ENCODE measurements at regions not wholly inside any gene's neighbourhood (a gene's known extent, or its start where the extent isn't known, plus 50 kb on each side); places are given as distances from the start of the nearest gene placed in this dataset.

DNA sequence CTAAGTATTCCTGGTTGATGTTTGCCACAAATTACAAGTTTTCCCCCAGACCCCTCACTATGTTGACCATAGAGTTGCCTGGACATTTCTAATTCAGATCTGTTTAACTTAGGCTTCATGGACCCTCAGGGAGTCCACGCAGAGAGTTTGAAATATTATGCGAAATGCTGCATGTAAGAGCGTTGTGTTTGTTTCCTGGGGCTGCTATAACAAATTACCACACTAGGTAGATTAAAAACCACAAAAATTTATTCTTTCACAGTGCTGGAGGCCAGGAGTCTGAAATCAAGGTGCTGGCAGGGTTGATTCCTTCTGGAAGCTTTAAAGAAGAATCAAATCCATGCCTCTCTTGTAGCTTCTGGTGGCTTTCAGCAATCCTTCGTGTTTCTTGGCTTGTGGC is 177.9 kb upstream of the KITLG start:
- TF ChIP-seq, protein P1, sequence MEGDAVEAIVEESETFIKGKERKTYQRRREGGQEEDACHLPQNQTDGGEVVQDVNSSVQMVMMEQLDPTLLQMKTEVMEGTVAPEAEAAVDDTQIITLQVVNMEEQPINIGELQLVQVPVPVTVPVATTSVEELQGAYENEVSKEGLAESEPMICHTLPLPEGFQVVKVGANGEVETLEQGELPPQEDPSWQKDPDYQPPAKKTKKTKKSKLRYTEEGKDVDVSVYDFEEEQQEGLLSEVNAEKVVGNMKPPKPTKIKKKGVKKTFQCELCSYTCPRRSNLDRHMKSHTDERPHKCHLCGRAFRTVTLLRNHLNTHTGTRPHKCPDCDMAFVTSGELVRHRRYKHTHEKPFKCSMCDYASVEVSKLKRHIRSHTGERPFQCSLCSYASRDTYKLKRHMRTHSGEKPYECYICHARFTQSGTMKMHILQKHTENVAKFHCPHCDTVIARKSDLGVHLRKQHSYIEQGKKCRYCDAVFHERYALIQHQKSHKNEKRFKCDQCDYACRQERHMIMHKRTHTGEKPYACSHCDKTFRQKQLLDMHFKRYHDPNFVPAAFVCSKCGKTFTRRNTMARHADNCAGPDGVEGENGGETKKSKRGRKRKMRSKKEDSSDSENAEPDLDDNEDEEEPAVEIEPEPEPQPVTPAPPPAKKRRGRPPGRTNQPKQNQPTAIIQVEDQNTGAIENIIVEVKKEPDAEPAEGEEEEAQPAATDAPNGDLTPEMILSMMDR (IDR thresholded peaks at IDR 0.05): no peak
- TF ChIP-seq POLR2A (IDR thresholded peaks at IDR 0.05): no peak
- intact Hi-C loops (cut with DNase I): no loop called here

DNA sequence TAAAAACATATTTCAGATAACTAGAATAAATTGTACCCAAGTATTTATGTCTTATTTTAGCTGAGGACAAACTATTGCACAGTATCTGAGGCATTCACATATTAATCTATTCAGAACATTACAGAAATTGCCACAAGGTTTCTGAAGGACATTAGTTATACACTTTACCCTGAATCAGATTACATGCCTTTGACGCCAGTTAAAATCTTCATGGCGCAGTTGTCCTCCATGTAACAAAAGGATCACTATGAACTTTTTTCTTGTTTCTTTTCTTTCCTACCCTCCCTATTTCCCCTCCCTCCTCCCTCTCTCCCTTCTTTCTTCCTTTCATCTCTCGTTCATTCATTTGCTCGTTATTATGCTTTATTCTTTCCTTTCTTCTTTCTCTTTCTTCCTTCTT is 176.6 kb upstream of the KITLG start:
- peaks cover 7% of the 10 kb centered on the region for H3K4me1 ChIP-seq

More for the DNA sequence above, 177.9 kb upstream of the KITLG start:
- no peak for ATAC-seq
- no peaks in the 10 kb centered on the region for H3K9me3 ChIP-seq
- no peaks in the 10 kb centered on the region for H3K4me1 ChIP-seq
- DNase-seq: no peak
- 88 to 95% methylated on average over 4 of the region's 4 CpGs for WGBS, 2 donors
- no peaks in the 10 kb centered on the region for H3K36me3 ChIP-seq (replicated peaks in 1 of 2; ENCODE audit: insufficient read depth in 1 of 2, low read depth in 2 of 2)
- H3K4me3 ChIP-seq: no peak overlapping the region
- no peaks in the 10 kb centered on the region for H3K27me3 ChIP-seq
- no peak overlapping the region for H3K27ac ChIP-seq

DNA sequence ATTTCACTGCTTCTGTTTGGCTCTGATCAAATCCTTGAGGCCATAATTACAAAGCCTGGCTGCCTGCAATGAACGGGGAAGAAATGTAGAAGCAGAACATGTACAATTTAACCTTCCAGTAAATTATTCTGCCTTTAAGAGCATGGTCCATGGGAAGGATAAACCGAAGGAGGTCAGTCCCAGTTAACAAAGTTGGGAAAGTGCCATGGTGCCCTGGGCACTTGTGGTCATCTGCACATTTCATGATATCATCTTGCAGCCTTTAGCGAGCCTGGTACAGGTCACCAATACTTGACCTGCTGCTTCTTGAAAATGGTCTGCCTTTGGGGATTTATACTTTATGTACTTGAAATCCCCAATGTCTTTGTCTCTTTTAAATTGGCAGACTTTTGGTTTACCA is 175.9 kb upstream of the KITLG start:
- ATAC-seq: no peak
- no peaks in the 10 kb centered on the region for H3K27me3 ChIP-seq

More for the DNA sequence above, 176.6 kb upstream of the KITLG start:
- no peaks in the 10 kb centered on the region for H3K36me3 ChIP-seq (replicated peaks in 1 of 2; ENCODE audit: insufficient read depth in 1 of 2, low read depth in 2 of 2)
- H3K4me3 ChIP-seq: no peak overlapping the region
- no peaks in the 10 kb centered on the region for H3K27me3 ChIP-seq
- 86 to 92% methylated on average over 4 of the region's 4 CpGs for WGBS, 2 donors
- H3K9me3 ChIP-seq: no peaks in the 10 kb centered on the region
- no peak overlapping the region for H3K27ac ChIP-seq
- ATAC-seq (no peak), DNase-seq (no peak)
- intact Hi-C loops (cut with DNase I): no loop called here
- no peak for TF ChIP-seq POLR2A (IDR thresholded peaks at IDR 0.05)
- TF ChIP-seq, protein P1 (IDR thresholded peaks at IDR 0.05): no peak

DNA sequence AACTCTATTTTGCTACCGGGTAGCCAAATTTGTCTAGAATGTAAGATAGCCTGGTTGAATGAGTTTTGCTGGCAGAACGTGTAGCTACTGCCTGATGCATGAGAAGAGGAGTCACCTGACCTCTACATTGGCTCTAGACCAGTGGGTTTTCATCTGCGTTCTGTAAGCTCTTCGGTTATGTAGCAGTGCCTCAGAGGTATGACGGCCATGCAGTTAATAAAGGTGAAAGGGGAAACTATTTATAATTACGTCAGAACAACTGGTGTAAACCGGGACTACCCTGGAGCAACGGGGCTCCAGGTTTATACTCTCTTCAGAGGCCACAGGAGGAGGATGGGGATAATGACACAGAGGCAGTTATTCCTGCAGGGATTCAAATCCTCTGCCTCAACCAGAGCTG is 173.4 kb upstream of the KITLG start:
- H3K36me3 ChIP-seq (replicated peaks in 1 of 2; ENCODE audit: insufficient read depth in 1 of 2, low read depth in 2 of 2): no peaks in the 10 kb centered on the region
- ATAC-seq: no peak
- no peaks in the 10 kb centered on the region for H3K27me3 ChIP-seq
- no peak for DNase-seq
- WGBS, 2 donors: 92% methylated on average over 8 of the region's 8 CpGs
- H3K27ac ChIP-seq: peak overlapping the region in 1 of 4 donors; percentile 8
- intact Hi-C loops (cut with DNase I): no loop called here
- no peak overlapping the region for H3K4me3 ChIP-seq
- H3K9me3 ChIP-seq: no peaks in the 10 kb centered on the region
- no peak for TF ChIP-seq POLR2A (IDR thresholded peaks at IDR 0.05)
- TF ChIP-seq, protein P1 (IDR thresholded peaks at IDR 0.05): no peak
- peaks cover 7% of the 10 kb centered on the region for H3K4me1 ChIP-seq

More for the DNA sequence above, 175.9 kb upstream of the KITLG start:
- no peak for DNase-seq
- no peaks in the 10 kb centered on the region for H3K36me3 ChIP-seq (replicated peaks in 1 of 2; ENCODE audit: insufficient read depth in 1 of 2, low read depth in 2 of 2)
- intact Hi-C loops (cut with DNase I): no loop called here
- no peak overlapping the region for H3K27ac ChIP-seq
- H3K4me3 ChIP-seq: no peak overlapping the region
- WGBS, 2 donors: 81 to 88% methylated on average over 3 of the region's 3 CpGs
- no peaks in the 10 kb centered on the region for H3K9me3 ChIP-seq
- TF ChIP-seq POLR2A (IDR thresholded peaks at IDR 0.05): no peak
- TF ChIP-seq, protein P1 (IDR thresholded peaks at IDR 0.05): no peak
- H3K4me1 ChIP-seq: peaks cover 7% of the 10 kb centered on the region

DNA sequence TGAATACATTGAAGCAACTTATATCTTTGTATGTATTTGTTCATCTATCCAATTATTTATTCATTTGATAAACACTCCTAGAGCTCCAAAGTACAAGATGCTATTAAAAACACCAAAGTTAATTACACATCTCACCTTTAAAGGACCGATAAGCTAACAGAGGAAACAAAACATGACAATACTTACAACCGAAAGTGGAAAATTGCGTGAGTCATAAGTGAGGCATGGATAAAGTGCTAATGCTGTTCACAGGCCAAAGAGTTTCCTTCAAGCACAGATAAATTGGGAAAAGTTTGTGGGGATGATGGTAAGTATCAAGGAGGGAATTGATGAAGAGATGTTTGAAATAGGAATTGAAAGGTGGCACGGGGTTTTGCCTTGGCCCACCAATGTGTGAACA is 172.8 kb upstream of the KITLG start:
- 86 to 88% methylated on average over 4 of the region's 4 CpGs for WGBS, 2 donors
- H3K36me3 ChIP-seq (replicated peaks in 1 of 2; ENCODE audit: insufficient read depth in 1 of 2, low read depth in 2 of 2): no peaks in the 10 kb centered on the region
- DNase-seq (no peak), ATAC-seq (no peak)
- H3K27ac ChIP-seq: no peak overlapping the region
- TF ChIP-seq, protein P1 (IDR thresholded peaks at IDR 0.05): no peak
- TF ChIP-seq POLR2A (IDR thresholded peaks at IDR 0.05): no peak
- intact Hi-C loops (cut with DNase I): no loop called here
- no peak overlapping the region for H3K4me3 ChIP-seq
- no peaks in the 10 kb centered on the region for H3K9me3 ChIP-seq
- H3K27me3 ChIP-seq: no peaks in the 10 kb centered on the region
- H3K4me1 ChIP-seq: peaks cover 9% of the 10 kb centered on the region
